GM12878 (cell line): ENCODE measurements at regions not wholly inside any gene's neighbourhood (a gene's known extent, or its start where the extent isn't known, plus 50 kb on each side); places are given as distances from the start of the nearest gene placed in this dataset.

Experiments used
- CBFB ChIP-seq: IDR thresholded peaks from 2 replicates; pipeline ENCODE4 v1.6.1; 2016; ENCODE audit warnings: antibody characterized with exemption, low read depth
- EP300 ChIP-seq, 2 experiments: fragments of 150-350 bp in 1 of 2; IDR thresholded peaks; 2 replicates each; pipeline ENCODE4 v1.6.1; 2011 to 2012; ENCODE audit warnings: low read depth in 2 of 2, low read length in 2 of 2, borderline replicate concordance in 1 of 2, improper control_type of control experiment in 1 of 2, inconsistent platforms in 1 of 2; ENCODE audit not compliant: control insufficient read depth in 1 of 2
- EZH2 ChIP-seq: IDR thresholded peaks from 2 replicates; pipeline ENCODE4 v1.6.1; 2012; ENCODE audit warnings: low read depth, mild to moderate bottlenecking, control low read depth, inconsistent platforms, low read length, borderline replicate concordance; ENCODE audit not compliant: control insufficient read depth
- NFYB ChIP-seq: IDR thresholded peaks from 2 replicates; pipeline ENCODE4 v1.6.1; 2011; ENCODE audit warnings: low read depth, mild to moderate bottlenecking, low read length, improper control_type of control experiment, moderate library complexity; ENCODE audit not compliant: insufficient read depth
- NR2C2 ChIP-seq: IDR thresholded peaks from 2 replicates; pipeline ENCODE4 v1.6.1; 2011; ENCODE audit warnings: borderline replicate concordance, low read depth; ENCODE audit not compliant: control insufficient read depth, insufficient read length
- RAD21 ChIP-seq: IDR thresholded peaks from 2 replicates; pipeline ENCODE4 v1.6.1; 2011; ENCODE audit warnings: mild to moderate bottlenecking, low read depth, low read length, moderate library complexity; ENCODE audit not compliant: insufficient read depth
- RCOR1 ChIP-seq: conservative IDR thresholded peaks from 2 replicates; pipeline ENCODE4 v1.6.1; 2012; ENCODE audit warnings: low read depth, low read length, improper control_type of control experiment
- YBX1 ChIP-seq: fragments of 450-650 bp; IDR thresholded peaks from 2 replicates; pipeline ENCODE4 v1.6.1; 2016; ENCODE audit warnings: antibody characterized with exemption
- TF ChIP-seq, protein P1 (sequence below), 3 experiments: IDR thresholded peaks in 2 of 3; conservative IDR thresholded peaks in 1 of 3; 2 replicates each; pipeline ENCODE4 v1.5.1; 2011; ENCODE audit warnings: low read depth in 3 of 3, low read length in 3 of 3, mild to moderate bottlenecking in 3 of 3, control low read depth in 2 of 3, moderate library complexity in 2 of 3, inconsistent platforms in 1 of 3, mixed read lengths in 1 of 3; ENCODE audit not compliant: control insufficient read depth in 2 of 3, insufficient read depth in 1 of 3; ENCODE audit errors: extremely low read depth in 1 of 3
- TF ChIP-seq, protein P2 (sequence below): fragments of 450-650 bp; formaldehyde crosslinking; IDR thresholded peaks from 2 replicates; pipeline ENCODE4 v1.4.0; 2020; ENCODE audit warnings: mild to moderate bottlenecking, moderate library complexity
- TF ChIP-seq, protein P3 (sequence below): IDR thresholded peaks from 2 replicates; pipeline ENCODE4 v1.6.1; 2012; ENCODE audit warnings: low read depth, low read length, improper control_type of control experiment

DNA sequence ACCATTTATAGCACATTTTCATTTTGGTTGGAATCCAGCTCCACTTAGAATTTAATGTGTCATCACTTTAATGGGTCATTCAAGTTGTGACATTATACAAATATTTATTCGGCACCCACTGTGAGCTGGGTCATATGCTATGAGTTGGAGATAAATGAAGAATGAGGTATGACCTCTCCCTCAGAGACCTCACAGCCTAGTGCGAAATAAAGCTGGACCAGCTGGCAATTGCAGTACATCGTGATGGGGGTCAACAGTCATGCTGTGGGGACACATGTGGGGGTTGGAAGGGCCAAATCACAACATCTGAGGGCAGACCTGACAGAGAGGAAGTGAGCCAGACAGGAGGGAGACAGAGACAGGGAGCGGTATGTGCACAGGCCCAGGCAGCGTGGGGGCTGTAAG lies 175.4 kb downstream of the MAIP1 start:
- TF ChIP-seq RCOR1 (no peak), EP300 (IDR thresholded peaks at IDR 0.05; ENCODE audit: borderline replicate concordance in 1 of 2, control insufficient read depth in 1 of 2, low read depth in 2 of 2, low read length in 2 of 2) (no peak), NR2C2 (no peak), EZH2 (no peak), RAD21 (no peak), YBX1 (no peak), CBFB (no peak), NFYB (no peak)
- TF ChIP-seq, protein P1, sequence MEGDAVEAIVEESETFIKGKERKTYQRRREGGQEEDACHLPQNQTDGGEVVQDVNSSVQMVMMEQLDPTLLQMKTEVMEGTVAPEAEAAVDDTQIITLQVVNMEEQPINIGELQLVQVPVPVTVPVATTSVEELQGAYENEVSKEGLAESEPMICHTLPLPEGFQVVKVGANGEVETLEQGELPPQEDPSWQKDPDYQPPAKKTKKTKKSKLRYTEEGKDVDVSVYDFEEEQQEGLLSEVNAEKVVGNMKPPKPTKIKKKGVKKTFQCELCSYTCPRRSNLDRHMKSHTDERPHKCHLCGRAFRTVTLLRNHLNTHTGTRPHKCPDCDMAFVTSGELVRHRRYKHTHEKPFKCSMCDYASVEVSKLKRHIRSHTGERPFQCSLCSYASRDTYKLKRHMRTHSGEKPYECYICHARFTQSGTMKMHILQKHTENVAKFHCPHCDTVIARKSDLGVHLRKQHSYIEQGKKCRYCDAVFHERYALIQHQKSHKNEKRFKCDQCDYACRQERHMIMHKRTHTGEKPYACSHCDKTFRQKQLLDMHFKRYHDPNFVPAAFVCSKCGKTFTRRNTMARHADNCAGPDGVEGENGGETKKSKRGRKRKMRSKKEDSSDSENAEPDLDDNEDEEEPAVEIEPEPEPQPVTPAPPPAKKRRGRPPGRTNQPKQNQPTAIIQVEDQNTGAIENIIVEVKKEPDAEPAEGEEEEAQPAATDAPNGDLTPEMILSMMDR (IDR thresholded peaks at IDR 0.05 in 2 of 3, conservative IDR thresholded peaks at IDR 0.05 in 1 of 3; ENCODE audit: control insufficient read depth in 2 of 3, extremely low read depth in 1 of 3, insufficient read depth in 1 of 3, low read depth in 3 of 3, low read length in 3 of 3), result no peak
- TF ChIP-seq, protein P2, sequence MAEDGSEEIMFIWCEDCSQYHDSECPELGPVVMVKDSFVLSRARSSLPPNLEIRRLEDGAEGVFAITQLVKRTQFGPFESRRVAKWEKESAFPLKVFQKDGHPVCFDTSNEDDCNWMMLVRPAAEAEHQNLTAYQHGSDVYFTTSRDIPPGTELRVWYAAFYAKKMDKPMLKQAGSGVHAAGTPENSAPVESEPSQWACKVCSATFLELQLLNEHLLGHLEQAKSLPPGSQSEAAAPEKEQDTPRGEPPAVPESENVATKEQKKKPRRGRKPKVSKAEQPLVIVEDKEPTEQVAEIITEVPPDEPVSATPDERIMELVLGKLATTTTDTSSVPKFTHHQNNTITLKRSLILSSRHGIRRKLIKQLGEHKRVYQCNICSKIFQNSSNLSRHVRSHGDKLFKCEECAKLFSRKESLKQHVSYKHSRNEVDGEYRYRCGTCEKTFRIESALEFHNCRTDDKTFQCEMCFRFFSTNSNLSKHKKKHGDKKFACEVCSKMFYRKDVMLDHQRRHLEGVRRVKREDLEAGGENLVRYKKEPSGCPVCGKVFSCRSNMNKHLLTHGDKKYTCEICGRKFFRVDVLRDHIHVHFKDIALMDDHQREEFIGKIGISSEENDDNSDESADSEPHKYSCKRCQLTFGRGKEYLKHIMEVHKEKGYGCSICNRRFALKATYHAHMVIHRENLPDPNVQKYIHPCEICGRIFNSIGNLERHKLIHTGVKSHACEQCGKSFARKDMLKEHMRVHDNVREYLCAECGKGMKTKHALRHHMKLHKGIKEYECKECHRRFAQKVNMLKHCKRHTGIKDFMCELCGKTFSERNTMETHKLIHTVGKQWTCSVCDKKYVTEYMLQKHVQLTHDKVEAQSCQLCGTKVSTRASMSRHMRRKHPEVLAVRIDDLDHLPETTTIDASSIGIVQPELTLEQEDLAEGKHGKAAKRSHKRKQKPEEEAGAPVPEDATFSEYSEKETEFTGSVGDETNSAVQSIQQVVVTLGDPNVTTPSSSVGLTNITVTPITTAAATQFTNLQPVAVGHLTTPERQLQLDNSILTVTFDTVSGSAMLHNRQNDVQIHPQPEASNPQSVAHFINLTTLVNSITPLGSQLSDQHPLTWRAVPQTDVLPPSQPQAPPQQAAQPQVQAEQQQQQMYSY (CRISPR knock-in tag), result no peak
- TF ChIP-seq, protein P3, sequence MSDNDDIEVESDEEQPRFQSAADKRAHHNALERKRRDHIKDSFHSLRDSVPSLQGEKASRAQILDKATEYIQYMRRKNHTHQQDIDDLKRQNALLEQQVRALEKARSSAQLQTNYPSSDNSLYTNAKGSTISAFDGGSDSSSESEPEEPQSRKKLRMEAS, result no peak
